WTC11 (cell line): ENCODE measurements at regions not wholly inside any gene's neighbourhood (a gene's known extent, or its start where the extent isn't known, plus 50 kb on each side); places are given as distances from the start of the nearest gene placed in this dataset.

Experiments
- ATAC-seq: fragments of 200-7000 bp; cut with Tn5 transposase; 2 replicates; pipeline ENCODE4 v1.10.0; 2021; ENCODE audit warnings: mild to moderate bottlenecking, moderate library complexity
- CTCF ChIA-PET: fragments of 300-600 bp; sonication (Branson Sonifier 250); formaldehyde crosslinking; loops from one replicate; lab custom pipeline; 2021; ENCODE audit warnings: antibody characterized with exemption; lab: Charles Lee
- POLR2A ChIA-PET: fragments of 350-600 bp; sonication (Branson Sonifier 250); formaldehyde crosslinking; loops from one replicate; lab custom pipeline; 2021; ENCODE audit warnings: antibody characterized with exemption; lab: Charles Lee
- DNase-seq: peaks from one replicate; pipeline ENCODE4 v3.0.0; 2021; ENCODE audit warnings: low spot score
- H3K27ac Mint-ChIP-seq: 2 replicates; pipeline ENCODE4 v1.8.0; 2021; ENCODE audit warnings: mixed read lengths
- H3K27me3 Mint-ChIP-seq: 2 replicates; pipeline ENCODE4 v1.8.0; 2021; ENCODE audit warnings: low read depth, mild to moderate bottlenecking, moderate library complexity, mixed read lengths
- H3K36me3 Mint-ChIP-seq: 2 replicates; pipeline ENCODE4 v1.8.0; 2021; ENCODE audit warnings: mixed read lengths
- H3K4me1 Mint-ChIP-seq: 2 replicates; pipeline ENCODE4 v1.8.0; 2022; ENCODE audit warnings: mixed read lengths
- H3K4me3 Mint-ChIP-seq: 2 replicates; pipeline ENCODE4 v1.8.0; 2021; ENCODE audit warnings: mild to moderate bottlenecking, moderate library complexity, mixed read lengths
- H3K9me3 Mint-ChIP-seq: 2 replicates; pipeline ENCODE4 v1.8.0; 2021; ENCODE audit warnings: mixed read lengths
- ATF1 ChIP-seq: sonication (generic); formaldehyde crosslinking; IDR thresholded peaks from 2 replicates; pipeline ENCODE4 v1.8.1; 2023; ENCODE audit warnings: mild to moderate bottlenecking, moderate library complexity, missing genetic modification reagents
- CREB1 ChIP-seq: sonication (generic); formaldehyde crosslinking; IDR thresholded peaks from 2 replicates; pipeline ENCODE4 v1.8.0; 2023; ENCODE audit warnings: mild to moderate bottlenecking, missing genetic modification reagents
- CREM ChIP-seq: sonication (generic); formaldehyde crosslinking; IDR thresholded peaks from 2 replicates; pipeline ENCODE4 v1.8.1; 2022; ENCODE audit warnings: mild to moderate bottlenecking, missing genetic modification reagents, moderate library complexity
- GABPB1 ChIP-seq: sonication (generic); formaldehyde crosslinking; IDR thresholded peaks from 2 replicates; pipeline ENCODE4 v1.8.1; 2023; ENCODE audit warnings: mild to moderate bottlenecking, missing genetic modification reagents
- HMGA2 ChIP-seq: fragments of 250-450 bp; sonication (Bioruptor Pico); IDR thresholded peaks from 2 replicates; pipeline ENCODE4 v1.4.0; 2021; ENCODE audit warnings: mild to moderate bottlenecking, moderate library complexity
- NFYB ChIP-seq: sonication (generic); formaldehyde crosslinking; conservative IDR thresholded peaks from 2 replicates; pipeline ENCODE4 v1.8.0; 2022; ENCODE audit warnings: low read depth, missing genetic modification reagents
- NR3C1 ChIP-seq: sonication (generic); formaldehyde crosslinking; conservative IDR thresholded peaks from 2 replicates; pipeline ENCODE4 v1.8.1; 2023; ENCODE audit warnings: low read depth, mild to moderate bottlenecking, missing genetic modification reagents
- PRRX2 ChIP-seq: fragments of 250-450 bp; sonication (Bioruptor Pico); IDR thresholded peaks from 2 replicates; pipeline ENCODE4 v1.8.0; 2021; ENCODE audit warnings: mild to moderate bottlenecking
- RELA ChIP-seq: sonication (generic); formaldehyde crosslinking; IDR thresholded peaks from 2 replicates; pipeline ENCODE4 v1.8.1; 2022; ENCODE audit warnings: missing genetic modification reagents, mild to moderate bottlenecking, borderline replicate concordance
- SOX15 ChIP-seq: fragments of 250-450 bp; sonication (Bioruptor Pico); IDR thresholded peaks from 2 replicates; pipeline ENCODE4 v1.9.0; 2021; ENCODE audit warnings: mild to moderate bottlenecking
- ZBTB21 ChIP-seq: sonication (generic); formaldehyde crosslinking; IDR thresholded peaks from 2 replicates; pipeline ENCODE4 v1.8.1; 2023; ENCODE audit warnings: mild to moderate bottlenecking, missing genetic modification reagents, borderline replicate concordance
- ZNF423 ChIP-seq: fragments of 250-450 bp; sonication (Bioruptor Pico); IDR thresholded peaks from 2 replicates; pipeline ENCODE4 v2.1.2; 2022; ENCODE audit warnings: mild to moderate bottlenecking, moderate library complexity
- TF ChIP-seq, protein P1 (sequence below): sonication (generic); formaldehyde crosslinking; IDR thresholded peaks from 2 replicates; pipeline ENCODE4 v1.8.1; 2023; ENCODE audit warnings: mild to moderate bottlenecking, missing genetic modification reagents, borderline replicate concordance
- TF ChIP-seq, protein P2 (sequence below): fragments of 250-450 bp; sonication (Bioruptor Pico); conservative IDR thresholded peaks from 2 replicates; pipeline ENCODE4 v1.9.0; 2021; ENCODE audit warnings: mild to moderate bottlenecking
- TF ChIP-seq, protein P3 (sequence below): sonication (generic); formaldehyde crosslinking; IDR thresholded peaks from 2 replicates; pipeline ENCODE4 v1.8.1; 2022; ENCODE audit warnings: low read depth, mild to moderate bottlenecking, moderate library complexity, missing genetic modification reagents, borderline replicate concordance
- TF ChIP-seq, protein P4 (sequence below): fragments of 250-450 bp; sonication (Bioruptor Pico); IDR thresholded peaks from 2 replicates; pipeline ENCODE4 v2.1.2; 2022; ENCODE audit warnings: mild to moderate bottlenecking, moderate library complexity
- TF ChIP-seq, protein P5 (sequence below): sonication (generic); formaldehyde crosslinking; IDR thresholded peaks from 2 replicates; pipeline ENCODE4 v1.8.0; 2023; ENCODE audit warnings: mild to moderate bottlenecking, missing genetic modification reagents
- TF ChIP-seq, protein P6 (sequence below): sonication (generic); formaldehyde crosslinking; IDR thresholded peaks from 2 replicates; pipeline ENCODE4 v1.8.0; 2022; ENCODE audit warnings: mild to moderate bottlenecking, missing genetic modification reagents

DNA sequence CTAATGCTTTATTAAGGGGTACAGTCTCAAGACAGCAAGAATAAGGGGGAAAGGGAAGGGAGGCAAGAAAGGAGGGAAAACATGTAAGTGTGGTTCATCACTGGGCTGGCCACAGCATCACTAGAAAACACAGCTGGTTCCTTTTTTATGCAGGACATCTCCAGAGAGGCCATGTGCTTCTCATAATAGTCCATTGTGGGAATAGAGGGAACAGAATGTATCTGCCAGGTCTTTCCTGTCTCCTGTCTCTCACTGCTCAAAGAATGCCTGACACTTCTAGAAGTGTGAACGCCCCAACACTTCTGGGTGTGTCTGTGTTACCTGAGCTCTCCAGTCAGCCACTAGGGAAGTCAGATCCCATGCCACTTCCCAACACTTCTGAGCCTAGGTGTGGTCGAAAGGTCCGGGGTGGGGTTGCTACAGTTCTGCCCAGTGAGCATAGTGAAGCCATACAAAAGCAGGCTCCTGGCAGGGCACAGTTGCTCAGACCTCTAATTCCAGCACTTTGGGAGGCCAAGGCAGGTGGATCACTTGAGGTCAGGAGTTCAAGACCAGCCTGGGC lies 255.6 kb upstream of the SLC30A5 start (continued):
- TF ChIP-seq, protein P1, sequence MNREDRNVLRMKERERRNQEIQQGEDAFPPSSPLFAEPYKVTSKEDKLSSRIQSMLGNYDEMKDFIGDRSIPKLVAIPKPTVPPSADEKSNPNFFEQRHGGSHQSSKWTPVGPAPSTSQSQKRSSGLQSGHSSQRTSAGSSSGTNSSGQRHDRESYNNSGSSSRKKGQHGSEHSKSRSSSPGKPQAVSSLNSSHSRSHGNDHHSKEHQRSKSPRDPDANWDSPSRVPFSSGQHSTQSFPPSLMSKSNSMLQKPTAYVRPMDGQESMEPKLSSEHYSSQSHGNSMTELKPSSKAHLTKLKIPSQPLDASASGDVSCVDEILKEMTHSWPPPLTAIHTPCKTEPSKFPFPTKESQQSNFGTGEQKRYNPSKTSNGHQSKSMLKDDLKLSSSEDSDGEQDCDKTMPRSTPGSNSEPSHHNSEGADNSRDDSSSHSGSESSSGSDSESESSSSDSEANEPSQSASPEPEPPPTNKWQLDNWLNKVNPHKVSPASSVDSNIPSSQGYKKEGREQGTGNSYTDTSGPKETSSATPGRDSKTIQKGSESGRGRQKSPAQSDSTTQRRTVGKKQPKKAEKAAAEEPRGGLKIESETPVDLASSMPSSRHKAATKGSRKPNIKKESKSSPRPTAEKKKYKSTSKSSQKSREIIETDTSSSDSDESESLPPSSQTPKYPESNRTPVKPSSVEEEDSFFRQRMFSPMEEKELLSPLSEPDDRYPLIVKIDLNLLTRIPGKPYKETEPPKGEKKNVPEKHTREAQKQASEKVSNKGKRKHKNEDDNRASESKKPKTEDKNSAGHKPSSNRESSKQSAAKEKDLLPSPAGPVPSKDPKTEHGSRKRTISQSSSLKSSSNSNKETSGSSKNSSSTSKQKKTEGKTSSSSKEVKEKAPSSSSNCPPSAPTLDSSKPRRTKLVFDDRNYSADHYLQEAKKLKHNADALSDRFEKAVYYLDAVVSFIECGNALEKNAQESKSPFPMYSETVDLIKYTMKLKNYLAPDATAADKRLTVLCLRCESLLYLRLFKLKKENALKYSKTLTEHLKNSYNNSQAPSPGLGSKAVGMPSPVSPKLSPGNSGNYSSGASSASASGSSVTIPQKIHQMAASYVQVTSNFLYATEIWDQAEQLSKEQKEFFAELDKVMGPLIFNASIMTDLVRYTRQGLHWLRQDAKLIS (CRISPR knock-in tag), result no peak
- no peak for TF ChIP-seq CREB1 (CRISPR knock-in tag)

DNA sequence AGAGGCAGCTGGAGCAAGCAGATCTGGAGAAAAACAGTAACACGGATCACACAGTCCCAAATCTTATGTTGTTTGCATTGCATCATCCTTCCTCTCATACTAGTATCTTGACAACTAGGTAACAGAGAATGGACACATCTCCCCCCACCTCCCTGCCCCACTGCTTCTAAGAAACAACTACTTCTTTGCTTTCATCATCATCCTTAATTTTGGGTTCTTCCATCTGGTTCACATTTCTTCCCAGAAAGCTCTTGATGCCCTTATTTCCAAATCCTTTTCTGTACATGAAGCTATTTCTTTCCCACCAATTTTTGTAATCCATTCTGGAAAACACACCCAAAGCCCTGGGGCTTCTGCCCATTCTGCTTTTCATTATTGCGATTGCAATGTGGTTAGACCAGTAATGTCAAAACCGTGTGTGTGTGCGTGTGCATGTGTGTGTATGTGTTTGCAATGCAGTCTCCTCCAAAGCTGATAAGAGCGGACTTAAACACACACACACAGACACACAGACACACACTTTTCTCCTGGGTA lies 254.7 kb upstream of the SLC30A5 start:
- ATAC-seq, result no peak
- no peak for DNase-seq
- no peaks in the 10 kb centered on the region for H3K36me3 Mint-ChIP-seq
- no peaks in the 10 kb centered on the region for H3K27me3 Mint-ChIP-seq
- CTCF ChIA-PET, result no interaction called here
- POLR2A ChIA-PET, result no interaction called here
- no peaks in the 10 kb centered on the region for H3K9me3 Mint-ChIP-seq
- H3K27ac Mint-ChIP-seq, result no peak overlapping the region
- H3K4me3 Mint-ChIP-seq, result no peak overlapping the region
- TF ChIP-seq, protein P2, sequence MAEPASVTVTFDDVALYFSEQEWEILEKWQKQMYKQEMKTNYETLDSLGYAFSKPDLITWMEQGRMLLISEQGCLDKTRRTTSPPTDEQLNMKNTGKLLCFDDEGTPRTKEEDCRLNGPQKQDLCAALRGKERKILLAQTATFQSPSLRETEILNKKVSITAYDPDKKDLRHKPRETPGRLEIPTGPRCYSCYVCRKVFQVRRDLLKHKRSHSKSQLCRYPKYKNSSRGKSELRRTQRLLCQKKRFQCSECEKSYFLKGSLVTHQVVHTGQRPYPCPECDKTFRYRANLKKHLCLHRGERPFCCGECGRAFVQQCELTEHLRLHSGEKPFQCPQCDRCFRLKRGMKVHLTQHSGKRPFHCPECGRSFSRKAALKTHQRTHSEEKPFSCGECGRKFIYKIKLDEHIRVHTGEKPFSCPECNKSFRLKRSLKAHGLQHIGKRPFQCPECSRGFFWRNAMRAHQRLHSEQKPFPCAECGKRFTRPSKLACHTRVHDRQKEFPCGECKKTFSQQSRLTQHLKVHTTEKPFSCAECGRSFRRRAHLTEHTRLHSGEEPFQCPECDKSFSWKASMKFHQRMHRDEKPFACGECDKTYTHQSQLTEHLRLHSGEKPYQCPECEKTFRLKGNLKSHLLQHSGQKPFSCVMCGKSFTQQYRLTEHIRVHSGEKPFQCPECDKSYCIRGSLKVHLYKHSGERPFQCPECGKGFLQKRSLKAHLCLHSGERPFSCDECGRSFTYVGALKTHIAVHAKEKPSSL (CRISPR knock-in tag), result no peak
- no peak for TF ChIP-seq GABPB1 (CRISPR knock-in tag)
- TF ChIP-seq, protein P3, sequence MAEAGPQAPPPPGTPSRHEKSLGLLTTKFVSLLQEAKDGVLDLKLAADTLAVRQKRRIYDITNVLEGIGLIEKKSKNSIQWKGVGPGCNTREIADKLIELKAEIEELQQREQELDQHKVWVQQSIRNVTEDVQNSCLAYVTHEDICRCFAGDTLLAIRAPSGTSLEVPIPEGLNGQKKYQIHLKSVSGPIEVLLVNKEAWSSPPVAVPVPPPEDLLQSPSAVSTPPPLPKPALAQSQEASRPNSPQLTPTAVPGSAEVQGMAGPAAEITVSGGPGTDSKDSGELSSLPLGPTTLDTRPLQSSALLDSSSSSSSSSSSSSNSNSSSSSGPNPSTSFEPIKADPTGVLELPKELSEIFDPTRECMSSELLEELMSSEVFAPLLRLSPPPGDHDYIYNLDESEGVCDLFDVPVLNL (CRISPR knock-in tag), result no peak
- TF ChIP-seq, protein P4, sequence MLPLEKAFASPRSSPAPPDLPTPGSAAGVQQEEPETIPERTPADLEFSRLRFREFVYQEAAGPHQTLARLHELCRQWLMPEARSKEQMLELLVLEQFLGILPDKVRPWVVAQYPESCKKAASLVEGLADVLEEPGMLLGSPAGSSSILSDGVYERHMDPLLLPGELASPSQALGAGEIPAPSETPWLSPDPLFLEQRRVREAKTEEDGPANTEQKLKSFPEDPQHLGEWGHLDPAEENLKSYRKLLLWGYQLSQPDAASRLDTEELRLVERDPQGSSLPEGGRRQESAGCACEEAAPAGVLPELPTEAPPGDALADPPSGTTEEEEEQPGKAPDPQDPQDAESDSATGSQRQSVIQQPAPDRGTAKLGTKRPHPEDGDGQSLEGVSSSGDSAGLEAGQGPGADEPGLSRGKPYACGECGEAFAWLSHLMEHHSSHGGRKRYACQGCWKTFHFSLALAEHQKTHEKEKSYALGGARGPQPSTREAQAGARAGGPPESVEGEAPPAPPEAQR (CRISPR knock-in tag), result no peak
- TF ChIP-seq ZNF423 (CRISPR knock-in tag), result no peak
- no peak for TF ChIP-seq RELA (CRISPR knock-in tag)
- no peak for TF ChIP-seq ZBTB21 (CRISPR knock-in tag)
- TF ChIP-seq, protein P5, sequence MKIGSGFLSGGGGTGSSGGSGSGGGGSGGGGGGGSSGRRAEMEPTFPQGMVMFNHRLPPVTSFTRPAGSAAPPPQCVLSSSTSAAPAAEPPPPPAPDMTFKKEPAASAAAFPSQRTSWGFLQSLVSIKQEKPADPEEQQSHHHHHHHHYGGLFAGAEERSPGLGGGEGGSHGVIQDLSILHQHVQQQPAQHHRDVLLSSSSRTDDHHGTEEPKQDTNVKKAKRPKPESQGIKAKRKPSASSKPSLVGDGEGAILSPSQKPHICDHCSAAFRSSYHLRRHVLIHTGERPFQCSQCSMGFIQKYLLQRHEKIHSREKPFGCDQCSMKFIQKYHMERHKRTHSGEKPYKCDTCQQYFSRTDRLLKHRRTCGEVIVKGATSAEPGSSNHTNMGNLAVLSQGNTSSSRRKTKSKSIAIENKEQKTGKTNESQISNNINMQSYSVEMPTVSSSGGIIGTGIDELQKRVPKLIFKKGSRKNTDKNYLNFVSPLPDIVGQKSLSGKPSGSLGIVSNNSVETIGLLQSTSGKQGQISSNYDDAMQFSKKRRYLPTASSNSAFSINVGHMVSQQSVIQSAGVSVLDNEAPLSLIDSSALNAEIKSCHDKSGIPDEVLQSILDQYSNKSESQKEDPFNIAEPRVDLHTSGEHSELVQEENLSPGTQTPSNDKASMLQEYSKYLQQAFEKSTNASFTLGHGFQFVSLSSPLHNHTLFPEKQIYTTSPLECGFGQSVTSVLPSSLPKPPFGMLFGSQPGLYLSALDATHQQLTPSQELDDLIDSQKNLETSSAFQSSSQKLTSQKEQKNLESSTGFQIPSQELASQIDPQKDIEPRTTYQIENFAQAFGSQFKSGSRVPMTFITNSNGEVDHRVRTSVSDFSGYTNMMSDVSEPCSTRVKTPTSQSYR, result no peak
- TF ChIP-seq HMGA2, result no peak
- TF ChIP-seq, protein P6, sequence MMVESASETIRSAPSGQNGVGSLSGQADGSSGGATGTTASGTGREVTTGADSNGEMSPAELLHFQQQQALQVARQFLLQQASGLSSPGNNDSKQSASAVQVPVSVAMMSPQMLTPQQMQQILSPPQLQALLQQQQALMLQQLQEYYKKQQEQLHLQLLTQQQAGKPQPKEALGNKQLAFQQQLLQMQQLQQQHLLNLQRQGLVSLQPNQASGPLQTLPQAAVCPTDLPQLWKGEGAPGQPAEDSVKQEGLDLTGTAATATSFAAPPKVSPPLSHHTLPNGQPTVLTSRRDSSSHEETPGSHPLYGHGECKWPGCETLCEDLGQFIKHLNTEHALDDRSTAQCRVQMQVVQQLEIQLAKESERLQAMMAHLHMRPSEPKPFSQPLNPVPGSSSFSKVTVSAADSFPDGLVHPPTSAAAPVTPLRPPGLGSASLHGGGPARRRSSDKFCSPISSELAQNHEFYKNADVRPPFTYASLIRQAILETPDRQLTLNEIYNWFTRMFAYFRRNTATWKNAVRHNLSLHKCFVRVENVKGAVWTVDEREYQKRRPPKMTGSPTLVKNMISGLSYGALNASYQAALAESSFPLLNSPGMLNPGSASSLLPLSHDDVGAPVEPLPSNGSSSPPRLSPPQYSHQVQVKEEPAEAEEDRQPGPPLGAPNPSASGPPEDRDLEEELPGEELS (CRISPR knock-in tag), result no peak
- no peak for TF ChIP-seq NR3C1 (CRISPR knock-in tag)
- TF ChIP-seq PRRX2, result no peak
- TF ChIP-seq SOX15 (CRISPR knock-in tag), result no peak
- TF ChIP-seq NFYB (CRISPR knock-in tag), result no peak
- TF ChIP-seq CREM (CRISPR knock-in tag), result no peak
- TF ChIP-seq ATF1 (CRISPR knock-in tag), result no peak
- H3K4me1 Mint-ChIP-seq, result peaks cover 21% of the 10 kb centered on the region
